Suprapubic skin (tissue), 3 donors: ENCODE measurements at regions not wholly inside any gene's neighbourhood (a gene's known extent, or its start where the extent isn't known, plus 50 kb on each side); places are given as distances from the start of the nearest gene placed in this dataset.

Source experiments
- CTCF ChIP-seq, 2 donors: fragments of 200-600 bp in 1 of 2; fragments of 450-650 bp in 1 of 2; sonication (generic) in 1 of 2; IDR thresholded peaks; one replicate each; pipeline ENCODE4 v1.5.1; 2016 to 2019; ENCODE audit warnings: antibody characterized with exemption in 2 of 2, mild to moderate bottlenecking in 1 of 2, moderate library complexity in 1 of 2
- EP300 ChIP-seq: sonication (generic); formaldehyde crosslinking; IDR thresholded peaks from one replicate; pipeline ENCODE4 v1.6.1; 2017; ENCODE audit warnings: antibody characterized with exemption

GRCh38 chr7:145605963-145606362, 510.6 kb upstream of the CNTNAP2 start:
- TF ChIP-seq CTCF (IDR thresholded peaks at IDR 0.05) = no peak
- no peak for TF ChIP-seq EP300
